SK-N-SH treated with all-trans-retinoic acid at 6 μM for 48 hours (cell line): ENCODE measurements at regions not wholly inside any gene's neighbourhood (a gene's known extent, or its start where the extent isn't known, plus 50 kb on each side); places are given as distances from the start of the nearest gene placed in this dataset.

Source experiments
- ATAC-seq: fragments of 200-7000 bp; cut with Tn5 transposase; 3 replicates; pipeline ENCODE4 v1.9.1; 2020; ENCODE audit warnings: mild to moderate bottlenecking, moderate library complexity
- BACH2 ChIP-seq: fragments of 250-450 bp; sonication (Bioruptor Pico); IDR thresholded peaks from 2 replicates; pipeline ENCODE4 v1.9.0; 2021; ENCODE audit warnings: mild to moderate bottlenecking, borderline replicate concordance
- CSDC2 ChIP-seq: fragments of 250-450 bp; sonication (Bioruptor Pico); IDR thresholded peaks from 2 replicates; pipeline ENCODE4 v1.5.0; 2020; ENCODE audit warnings: mild to moderate bottlenecking, moderate library complexity
- ESRRG ChIP-seq: fragments of 250-450 bp; sonication (Bioruptor Pico); IDR thresholded peaks from 2 replicates; pipeline ENCODE4 v1.6.1; 2021; ENCODE audit warnings: mild to moderate bottlenecking
- GLIS3 ChIP-seq: fragments of 250-450 bp; sonication (Bioruptor Pico); IDR thresholded peaks from 2 replicates; pipeline ENCODE4 v1.5.0; 2020; ENCODE audit warnings: mild to moderate bottlenecking, moderate library complexity
- OSR1 ChIP-seq: fragments of 250-450 bp; sonication (Bioruptor Pico); IDR thresholded peaks from 2 replicates; pipeline ENCODE4 v1.8.0; 2022; ENCODE audit warnings: moderate library complexity, mild to moderate bottlenecking, inconsistent platforms
- PPARA ChIP-seq: fragments of 250-450 bp; sonication (Bioruptor Pico); IDR thresholded peaks from 2 replicates; pipeline ENCODE4 v1.5.0; 2020; ENCODE audit warnings: mild to moderate bottlenecking, borderline replicate concordance
- RARB ChIP-seq: fragments of 250-450 bp; sonication (Bioruptor Pico); IDR thresholded peaks from 2 replicates; pipeline ENCODE4 v1.8.0; 2021; ENCODE audit warnings: mild to moderate bottlenecking, moderate library complexity
- TCF4 ChIP-seq: fragments of 250-450 bp; sonication (Bioruptor Pico); IDR thresholded peaks from 2 replicates; pipeline ENCODE4 v1.8.0; 2021; ENCODE audit warnings: mild to moderate bottlenecking, moderate library complexity, borderline replicate concordance
- TOX ChIP-seq: fragments of 250-450 bp; sonication (Bioruptor Pico); IDR thresholded peaks from 2 replicates; pipeline ENCODE4 v1.8.0; 2021; ENCODE audit warnings: mild to moderate bottlenecking, moderate library complexity, borderline replicate concordance
- ZC3H10 ChIP-seq: fragments of 250-450 bp; sonication (Bioruptor Pico); IDR thresholded peaks from 2 replicates; pipeline ENCODE4 v1.5.1; 2021; ENCODE audit warnings: mild to moderate bottlenecking, moderate library complexity
- ZFP3 ChIP-seq: fragments of 250-450 bp; sonication (Bioruptor Pico); IDR thresholded peaks from 2 replicates; pipeline ENCODE4 v1.5.0; 2020; ENCODE audit warnings: mild to moderate bottlenecking, moderate library complexity
- ZFP30 ChIP-seq: fragments of 450-650 bp; formaldehyde crosslinking; IDR thresholded peaks from 2 replicates; pipeline ENCODE4 v1.5.0; 2022; ENCODE audit warnings: mild to moderate bottlenecking, moderate library complexity
- ZNF565 ChIP-seq: fragments of 450-650 bp; formaldehyde crosslinking; conservative IDR thresholded peaks from 2 replicates; pipeline ENCODE4 v1.5.0; 2020; ENCODE audit warnings: low read depth, mild to moderate bottlenecking, moderate library complexity
- ZNF70 ChIP-seq: fragments of 450-650 bp; formaldehyde crosslinking; IDR thresholded peaks from 2 replicates; pipeline ENCODE4 v1.5.0; 2020; ENCODE audit warnings: mild to moderate bottlenecking, moderate library complexity
- TF ChIP-seq, protein P1 (sequence below): fragments of 250-450 bp; sonication (Bioruptor Pico); IDR thresholded peaks from 2 replicates; pipeline ENCODE4 v1.5.1; 2020; ENCODE audit warnings: low read depth, mild to moderate bottlenecking, moderate library complexity
- TF ChIP-seq, protein P2 (sequence below): fragments of 250-450 bp; sonication (Bioruptor Pico); IDR thresholded peaks from 2 replicates; pipeline ENCODE4 v1.5.1; 2021; ENCODE audit warnings: mild to moderate bottlenecking, moderate library complexity
- TF ChIP-seq, protein P3 (sequence below): fragments of 250-450 bp; sonication (Bioruptor Pico); IDR thresholded peaks from 2 replicates; pipeline ENCODE4 v1.8.0; 2021; ENCODE audit warnings: low read depth, mild to moderate bottlenecking, moderate library complexity, borderline replicate concordance
- TF ChIP-seq, protein P4 (sequence below): fragments of 250-450 bp; sonication (Bioruptor Pico); IDR thresholded peaks from 2 replicates; pipeline ENCODE4 v1.8.0; 2020; ENCODE audit warnings: mild to moderate bottlenecking, moderate library complexity, borderline replicate concordance
- TF ChIP-seq, protein P5 (sequence below): fragments of 250-450 bp; sonication (Bioruptor Pico); IDR thresholded peaks from 2 replicates; pipeline ENCODE4 v1.5.0; 2020; ENCODE audit warnings: mild to moderate bottlenecking, moderate library complexity

DNA sequence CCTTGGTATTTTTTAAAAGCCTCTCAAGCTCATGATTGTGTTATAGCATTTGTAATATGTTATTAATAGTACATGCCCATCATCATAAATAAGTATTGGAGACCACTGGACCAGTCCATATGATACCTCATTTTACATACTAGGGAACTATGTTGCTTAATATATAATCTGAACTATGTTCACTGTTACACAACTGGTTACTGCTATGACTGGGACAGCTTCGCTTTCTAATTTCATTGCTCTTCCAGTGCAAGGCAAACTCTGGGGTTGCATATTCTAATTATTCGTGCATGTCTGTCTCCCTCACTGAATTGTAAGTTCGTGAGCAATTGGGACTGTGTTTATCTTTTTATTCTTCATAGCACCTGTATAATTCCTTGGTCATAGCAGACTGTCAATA lies 330.5 kb downstream of the RAPGEF2 start:
- TF ChIP-seq PPARA (CRISPR knock-in tag), result no peak
- no peak for TF ChIP-seq ZFP30 (CRISPR knock-in tag)
- no peak for TF ChIP-seq TOX (CRISPR knock-in tag)
- TF ChIP-seq, protein P1, sequence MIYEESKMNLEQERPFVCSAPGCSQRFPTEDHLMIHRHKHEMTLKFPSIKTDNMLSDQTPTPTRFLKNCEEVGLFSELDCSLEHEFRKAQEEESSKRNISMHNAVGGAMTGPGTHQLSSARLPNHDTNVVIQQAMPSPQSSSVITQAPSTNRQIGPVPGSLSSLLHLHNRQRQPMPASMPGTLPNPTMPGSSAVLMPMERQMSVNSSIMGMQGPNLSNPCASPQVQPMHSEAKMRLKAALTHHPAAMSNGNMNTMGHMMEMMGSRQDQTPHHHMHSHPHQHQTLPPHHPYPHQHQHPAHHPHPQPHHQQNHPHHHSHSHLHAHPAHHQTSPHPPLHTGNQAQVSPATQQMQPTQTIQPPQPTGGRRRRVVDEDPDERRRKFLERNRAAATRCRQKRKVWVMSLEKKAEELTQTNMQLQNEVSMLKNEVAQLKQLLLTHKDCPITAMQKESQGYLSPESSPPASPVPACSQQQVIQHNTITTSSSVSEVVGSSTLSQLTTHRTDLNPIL (CRISPR knock-in tag), result no peak
- TF ChIP-seq CSDC2 (CRISPR knock-in tag), result no peak
- TF ChIP-seq ESRRG (CRISPR knock-in tag), result no peak
- TF ChIP-seq TCF4 (CRISPR knock-in tag), result no peak
- TF ChIP-seq ZNF70 (CRISPR knock-in tag), result no peak
- TF ChIP-seq, protein P2, sequence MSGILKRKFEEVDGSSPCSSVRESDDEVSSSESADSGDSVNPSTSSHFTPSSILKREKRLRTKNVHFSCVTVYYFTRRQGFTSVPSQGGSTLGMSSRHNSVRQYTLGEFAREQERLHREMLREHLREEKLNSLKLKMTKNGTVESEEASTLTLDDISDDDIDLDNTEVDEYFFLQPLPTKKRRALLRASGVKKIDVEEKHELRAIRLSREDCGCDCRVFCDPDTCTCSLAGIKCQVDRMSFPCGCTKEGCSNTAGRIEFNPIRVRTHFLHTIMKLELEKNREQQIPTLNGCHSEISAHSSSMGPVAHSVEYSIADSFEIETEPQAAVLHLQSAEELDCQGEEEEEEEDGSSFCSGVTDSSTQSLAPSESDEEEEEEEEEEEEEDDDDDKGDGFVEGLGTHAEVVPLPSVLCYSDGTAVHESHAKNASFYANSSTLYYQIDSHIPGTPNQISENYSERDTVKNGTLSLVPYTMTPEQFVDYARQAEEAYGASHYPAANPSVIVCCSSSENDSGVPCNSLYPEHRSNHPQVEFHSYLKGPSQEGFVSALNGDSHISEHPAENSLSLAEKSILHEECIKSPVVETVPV (CRISPR knock-in tag), result no peak
- TF ChIP-seq, protein P3, sequence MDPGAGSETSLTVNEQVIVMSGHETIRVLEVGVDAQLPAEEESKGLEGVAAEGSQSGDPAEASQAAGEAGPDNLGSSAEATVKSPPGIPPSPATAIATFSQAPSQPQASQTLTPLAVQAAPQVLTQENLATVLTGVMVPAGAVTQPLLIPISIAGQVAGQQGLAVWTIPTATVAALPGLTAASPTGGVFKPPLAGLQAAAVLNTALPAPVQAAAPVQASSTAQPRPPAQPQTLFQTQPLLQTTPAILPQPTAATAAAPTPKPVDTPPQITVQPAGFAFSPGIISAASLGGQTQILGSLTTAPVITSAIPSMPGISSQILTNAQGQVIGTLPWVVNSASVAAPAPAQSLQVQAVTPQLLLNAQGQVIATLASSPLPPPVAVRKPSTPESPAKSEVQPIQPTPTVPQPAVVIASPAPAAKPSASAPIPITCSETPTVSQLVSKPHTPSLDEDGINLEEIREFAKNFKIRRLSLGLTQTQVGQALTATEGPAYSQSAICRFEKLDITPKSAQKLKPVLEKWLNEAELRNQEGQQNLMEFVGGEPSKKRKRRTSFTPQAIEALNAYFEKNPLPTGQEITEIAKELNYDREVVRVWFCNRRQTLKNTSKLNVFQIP (CRISPR knock-in tag), result no peak
- TF ChIP-seq ZFP3 (CRISPR knock-in tag), result no peak
- TF ChIP-seq, protein P4, sequence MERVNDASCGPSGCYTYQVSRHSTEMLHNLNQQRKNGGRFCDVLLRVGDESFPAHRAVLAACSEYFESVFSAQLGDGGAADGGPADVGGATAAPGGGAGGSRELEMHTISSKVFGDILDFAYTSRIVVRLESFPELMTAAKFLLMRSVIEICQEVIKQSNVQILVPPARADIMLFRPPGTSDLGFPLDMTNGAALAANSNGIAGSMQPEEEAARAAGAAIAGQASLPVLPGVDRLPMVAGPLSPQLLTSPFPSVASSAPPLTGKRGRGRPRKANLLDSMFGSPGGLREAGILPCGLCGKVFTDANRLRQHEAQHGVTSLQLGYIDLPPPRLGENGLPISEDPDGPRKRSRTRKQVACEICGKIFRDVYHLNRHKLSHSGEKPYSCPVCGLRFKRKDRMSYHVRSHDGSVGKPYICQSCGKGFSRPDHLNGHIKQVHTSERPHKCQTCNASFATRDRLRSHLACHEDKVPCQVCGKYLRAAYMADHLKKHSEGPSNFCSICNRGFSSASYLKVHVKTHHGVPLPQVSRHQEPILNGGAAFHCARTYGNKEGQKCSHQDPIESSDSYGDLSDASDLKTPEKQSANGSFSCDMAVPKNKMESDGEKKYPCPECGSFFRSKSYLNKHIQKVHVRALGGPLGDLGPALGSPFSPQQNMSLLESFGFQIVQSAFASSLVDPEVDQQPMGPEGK, result no peak
- TF ChIP-seq ZNF565 (CRISPR knock-in tag), result no peak
- TF ChIP-seq GLIS3 (CRISPR knock-in tag), result no peak
- no peak for TF ChIP-seq OSR1 (CRISPR knock-in tag)
- TF ChIP-seq RARB, result no peak
- TF ChIP-seq, protein P5, sequence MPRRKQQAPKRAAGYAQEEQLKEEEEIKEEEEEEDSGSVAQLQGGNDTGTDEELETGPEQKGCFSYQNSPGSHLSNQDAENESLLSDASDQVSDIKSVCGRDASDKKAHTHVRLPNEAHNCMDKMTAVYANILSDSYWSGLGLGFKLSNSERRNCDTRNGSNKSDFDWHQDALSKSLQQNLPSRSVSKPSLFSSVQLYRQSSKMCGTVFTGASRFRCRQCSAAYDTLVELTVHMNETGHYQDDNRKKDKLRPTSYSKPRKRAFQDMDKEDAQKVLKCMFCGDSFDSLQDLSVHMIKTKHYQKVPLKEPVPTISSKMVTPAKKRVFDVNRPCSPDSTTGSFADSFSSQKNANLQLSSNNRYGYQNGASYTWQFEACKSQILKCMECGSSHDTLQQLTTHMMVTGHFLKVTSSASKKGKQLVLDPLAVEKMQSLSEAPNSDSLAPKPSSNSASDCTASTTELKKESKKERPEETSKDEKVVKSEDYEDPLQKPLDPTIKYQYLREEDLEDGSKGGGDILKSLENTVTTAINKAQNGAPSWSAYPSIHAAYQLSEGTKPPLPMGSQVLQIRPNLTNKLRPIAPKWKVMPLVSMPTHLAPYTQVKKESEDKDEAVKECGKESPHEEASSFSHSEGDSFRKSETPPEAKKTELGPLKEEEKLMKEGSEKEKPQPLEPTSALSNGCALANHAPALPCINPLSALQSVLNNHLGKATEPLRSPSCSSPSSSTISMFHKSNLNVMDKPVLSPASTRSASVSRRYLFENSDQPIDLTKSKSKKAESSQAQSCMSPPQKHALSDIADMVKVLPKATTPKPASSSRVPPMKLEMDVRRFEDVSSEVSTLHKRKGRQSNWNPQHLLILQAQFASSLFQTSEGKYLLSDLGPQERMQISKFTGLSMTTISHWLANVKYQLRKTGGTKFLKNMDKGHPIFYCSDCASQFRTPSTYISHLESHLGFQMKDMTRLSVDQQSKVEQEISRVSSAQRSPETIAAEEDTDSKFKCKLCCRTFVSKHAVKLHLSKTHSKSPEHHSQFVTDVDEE (CRISPR knock-in tag), result no peak
- no peak for TF ChIP-seq BACH2
- TF ChIP-seq, all 23 proteins: peak for 0
- no peak for ATAC-seq

DNA sequence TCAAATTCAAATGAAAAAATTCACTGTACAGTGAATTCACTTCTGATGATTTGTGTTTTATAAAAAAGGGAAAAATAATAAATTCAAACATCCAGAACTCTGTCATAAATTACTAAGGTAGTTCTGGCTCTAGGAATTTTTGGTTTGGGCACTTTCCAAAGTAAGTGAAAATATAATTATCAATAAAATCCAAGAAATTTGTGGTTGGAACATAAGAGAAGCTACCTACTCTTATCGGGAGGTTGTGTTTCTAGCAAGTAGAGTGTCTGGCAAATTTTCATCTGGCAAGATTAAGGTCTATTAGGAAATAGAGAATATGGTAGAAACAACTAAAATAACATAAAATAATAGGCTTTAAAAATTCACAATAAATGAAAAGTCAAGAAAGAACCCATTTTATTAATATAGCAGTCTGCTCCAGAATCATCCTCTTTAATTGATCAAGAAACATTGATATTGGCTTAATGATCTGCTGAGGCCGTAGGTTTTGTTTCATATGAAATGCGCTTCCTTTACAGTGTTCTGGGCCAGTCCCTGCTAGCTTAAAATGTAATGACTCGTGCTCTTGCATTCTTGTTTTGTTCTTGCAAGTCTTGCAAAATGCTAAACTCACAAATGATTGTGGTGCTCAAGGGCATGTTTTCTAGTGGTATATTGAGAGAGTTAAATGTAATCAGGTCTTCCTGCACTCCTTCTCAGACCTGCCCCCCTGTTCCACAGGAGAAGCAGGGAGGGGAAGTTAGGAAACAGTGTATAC lies 331.4 kb downstream of the RAPGEF2 start:
- TF ChIP-seq BACH2 (no peak), ZNF70 (CRISPR knock-in tag) (peak; percentile 90), GLIS3 (CRISPR knock-in tag) (no peak), ESRRG (CRISPR knock-in tag) (no peak), ZFP30 (CRISPR knock-in tag) (no peak), ZC3H10 (CRISPR knock-in tag) (no peak)
- TF ChIP-seq, all 23 proteins: peak for 1
- ATAC-seq, result peak; percentile 51; the same call in 2 of the 3 replicates

DNA sequence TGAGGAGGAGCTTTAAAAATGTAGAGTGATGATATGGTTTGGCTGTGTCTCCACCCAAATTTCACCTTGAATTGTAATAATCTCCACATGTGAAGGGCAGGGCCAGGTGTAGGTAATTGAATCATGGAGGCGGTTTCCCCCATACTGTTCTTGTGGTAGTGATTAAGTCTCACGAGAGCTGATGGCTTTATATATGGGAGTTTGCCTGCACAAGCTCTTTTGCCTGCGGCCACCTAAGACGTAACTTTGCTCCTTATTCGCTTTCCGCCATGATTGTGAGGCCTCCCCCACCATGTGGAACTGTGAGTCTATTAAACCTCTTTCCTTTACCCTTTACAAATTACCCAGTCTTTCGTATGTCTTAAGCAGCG lies 332.0 kb downstream of the RAPGEF2 start:
- no peak for ATAC-seq
- TF ChIP-seq, protein P3 (CRISPR knock-in tag), result no peak
- TF ChIP-seq ESRRG (CRISPR knock-in tag) (no peak), CSDC2 (CRISPR knock-in tag) (no peak), ZC3H10 (CRISPR knock-in tag) (no peak)
- TF ChIP-seq, protein P2 (CRISPR knock-in tag), result no peak
- TF ChIP-seq, protein P1 (CRISPR knock-in tag), result no peak
- TF ChIP-seq, protein P5 (CRISPR knock-in tag), result no peak
